ENCODE measurements at regions not wholly inside any gene's neighbourhood (a gene's known extent, or its start where the extent isn't known, plus 50 kb on each side); places are given as distances from the start of the nearest gene placed in this dataset.
"Not testable (repeated sequence)": the region's sequence is repeated elsewhere in the genome, so short reads cannot be mapped to it uniquely, and the experiment has no call there.

DNA sequence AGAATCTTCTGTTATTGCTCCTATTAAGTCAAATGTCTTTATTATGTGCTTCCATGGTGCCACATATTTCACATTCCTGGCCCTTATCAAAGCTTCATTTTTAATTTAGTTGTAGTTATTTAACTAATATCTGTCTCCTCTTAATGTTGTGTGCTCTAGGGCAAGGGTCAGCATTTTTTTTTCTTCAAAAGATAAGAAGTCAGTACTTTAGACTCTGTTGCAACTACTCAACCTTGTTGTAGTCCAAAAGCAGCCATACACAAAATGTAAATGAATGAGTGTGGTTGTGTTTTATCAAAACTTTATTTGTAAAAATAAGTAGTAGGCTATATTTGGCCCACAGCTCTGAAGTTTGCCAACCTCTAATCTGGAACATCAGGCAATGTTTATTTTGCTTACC is 394.7 kb upstream of the CBLB start:
- DNase-seq (ENCODE audit: low spot score), result no peak

DNA sequence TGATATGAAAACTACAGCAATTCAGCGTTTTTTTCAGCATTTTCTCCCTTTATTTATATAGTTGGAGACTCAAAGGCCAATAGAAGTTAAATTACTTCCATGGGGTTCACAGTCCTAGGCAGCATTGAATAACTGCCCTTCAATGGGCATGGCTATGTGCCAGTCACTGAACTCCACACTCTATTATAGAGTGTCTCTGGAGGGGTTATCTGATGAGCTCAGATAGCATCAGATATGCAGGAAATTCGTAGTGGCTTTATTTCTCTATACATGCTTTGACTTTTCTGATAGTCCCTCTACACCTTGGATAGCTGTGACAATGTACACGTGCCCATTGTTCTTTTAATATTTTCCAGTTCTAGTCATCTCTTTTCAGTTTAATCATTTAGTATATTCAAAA is 396.9 kb upstream of the CBLB start:
- no peak for DNase-seq (ENCODE audit: low spot score)

DNA sequence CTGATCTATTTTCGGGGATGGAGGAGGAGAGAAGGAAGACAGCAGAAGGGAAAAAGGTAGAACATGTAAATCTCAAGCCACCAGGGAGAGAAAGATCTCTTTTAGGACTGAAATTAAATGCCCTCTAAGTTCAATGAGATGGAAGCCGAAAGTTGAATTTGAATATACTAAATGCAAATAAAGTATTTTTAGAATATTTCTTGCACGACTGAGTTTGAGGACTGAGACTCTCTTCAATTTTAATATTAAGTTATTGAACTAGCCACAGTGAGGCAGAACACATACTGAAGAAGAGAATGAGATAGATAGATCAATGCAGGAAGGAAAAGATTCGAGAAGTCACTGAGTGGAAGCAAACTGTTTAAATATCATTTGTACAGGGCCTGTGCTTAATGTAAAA is 399.9 kb upstream of the CBLB start:
- DNase-seq (ENCODE audit: low spot score), result no peak

- no peak for DNase-seq (ENCODE audit: low spot score)
These were observed 403.5 kb upstream of the CBLB start for GRCh38 chr3:106272302-106272701.

GRCh38 chr3:106275592-106275991 is 406.8 kb upstream of the CBLB start:
- DNase-seq (ENCODE audit: low spot score), result no peak

GRCh38 chr3:106276151-106276550 is 407.3 kb upstream of the CBLB start:
- DNase-seq (ENCODE audit: low spot score), result no peak

DNA sequence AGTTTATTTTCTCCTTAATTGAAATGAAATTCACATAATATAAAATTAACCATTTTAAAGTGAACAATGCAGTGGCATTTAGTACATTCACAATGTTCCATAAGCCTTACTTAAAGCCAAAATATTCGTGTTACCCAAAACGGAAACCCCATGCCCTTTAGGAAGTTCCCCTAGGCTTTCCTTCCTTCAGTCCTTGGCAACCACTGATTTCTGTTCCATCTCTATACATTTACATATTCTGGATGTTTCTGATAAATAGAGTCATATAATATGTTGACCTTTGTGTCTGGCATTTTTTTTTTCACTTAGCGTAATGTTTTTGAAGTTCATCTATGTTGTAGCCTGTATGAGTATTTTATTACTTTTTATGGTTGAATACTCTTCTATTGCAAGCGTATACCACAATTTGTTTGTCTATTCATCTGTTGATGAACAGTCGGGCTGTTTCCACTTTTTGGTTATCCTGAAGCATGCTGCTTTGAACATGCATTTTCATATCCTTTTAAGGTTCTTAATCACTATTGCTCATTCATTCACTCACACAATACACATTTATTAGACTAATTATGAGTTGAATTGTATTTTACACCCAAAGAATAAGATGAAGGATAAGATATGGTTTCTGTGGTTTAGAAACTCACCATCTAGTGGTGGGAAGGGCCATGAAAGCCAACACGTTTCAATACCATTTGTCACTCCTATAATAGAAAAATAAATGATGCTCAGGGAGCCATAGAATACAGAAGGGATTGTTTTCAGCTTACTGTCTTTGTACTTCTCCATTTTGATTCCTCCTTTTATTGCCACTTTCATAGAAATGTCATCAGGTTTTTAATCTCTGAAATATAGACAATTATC is 408.2 kb upstream of the CBLB start:
- DNase-seq (ENCODE audit: low spot score), result no peak

- no peak for DNase-seq (ENCODE audit: low spot score)
These were observed 408.9 kb upstream of the CBLB start for GRCh38 chr3:106277731-106278130.

DNA sequence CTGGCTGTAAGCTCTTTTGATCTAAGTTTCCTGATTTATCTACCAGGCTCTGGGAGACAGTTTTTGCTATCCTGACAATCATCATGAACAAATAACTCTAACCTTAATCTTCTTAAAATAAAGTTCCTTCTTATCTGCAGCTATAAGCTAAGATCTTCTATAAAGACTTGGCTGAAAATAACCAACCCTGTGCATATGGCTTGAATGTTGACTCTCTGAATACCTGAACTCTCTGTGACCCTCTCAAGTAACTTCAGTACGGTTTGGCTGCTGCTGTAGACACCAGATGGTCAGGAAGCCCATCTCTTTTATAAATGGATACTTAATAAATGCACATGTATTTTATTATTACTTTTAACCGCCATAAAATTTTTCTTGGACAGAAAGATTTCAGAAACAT is 412.4 kb upstream of the CBLB start:
- no peak for DNase-seq (ENCODE audit: low spot score)

- no peak for DNase-seq (ENCODE audit: low spot score)
These were observed 414.1 kb upstream of the CBLB start for GRCh38 chr3:106282943-106283342.

DNA sequence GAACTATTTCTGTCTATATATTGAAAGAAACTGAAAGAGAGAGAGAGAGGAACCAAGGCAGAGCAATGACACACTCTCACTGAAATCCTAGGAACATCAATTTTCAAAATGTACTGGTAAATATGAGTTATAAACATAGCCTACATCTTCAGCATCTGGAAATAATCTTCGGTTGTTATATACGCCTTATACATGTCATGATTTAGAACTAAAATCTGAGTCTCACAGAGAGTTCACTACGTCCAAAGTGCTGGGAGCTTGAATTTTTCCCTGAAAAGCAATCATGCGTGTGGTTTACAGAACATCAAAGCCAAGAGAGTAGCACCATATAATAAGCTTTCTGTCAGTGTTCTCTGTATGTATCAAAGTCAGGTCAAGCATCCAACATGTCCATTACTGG is 420.0 kb upstream of the CBLB start:
- DNase-seq (ENCODE audit: low spot score), result no peak

GRCh38 chr3:106290304-106290997 is 421.6 kb upstream of the CBLB start:
- DNase-seq (ENCODE audit: low spot score), result no peak

DNA sequence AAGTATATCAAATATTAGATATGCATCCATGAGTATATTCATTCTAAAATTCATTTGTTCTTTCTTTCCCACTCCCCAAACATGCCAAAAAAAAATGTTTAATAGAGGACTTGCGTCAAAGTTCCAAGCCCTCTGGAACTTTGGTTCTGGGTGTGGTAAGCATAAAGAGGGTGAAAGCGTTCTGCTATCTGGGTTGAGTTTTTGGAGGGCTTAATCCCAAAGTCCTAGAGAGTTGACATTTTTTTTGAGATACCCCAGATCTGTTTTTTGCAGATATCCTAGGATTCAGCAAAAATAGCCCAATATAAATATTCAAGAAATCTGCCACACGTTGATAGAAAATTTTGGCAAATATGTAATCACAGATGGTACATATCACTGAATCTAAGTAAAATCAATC is 424.3 kb upstream of the CBLB start:
- no peak for DNase-seq (ENCODE audit: low spot score)

- no peak for DNase-seq (ENCODE audit: low spot score)
These were observed 425.3 kb upstream of the CBLB start for GRCh38 chr3:106294121-106294520.

- no peak for DNase-seq (ENCODE audit: low spot score)
These were observed 427.2 kb upstream of the CBLB start for GRCh38 chr3:106296062-106296461.

GRCh38 chr3:106299300-106300098 is 430.7 kb upstream of the CBLB start:
- no peak for DNase-seq (ENCODE audit: low spot score)

DNA sequence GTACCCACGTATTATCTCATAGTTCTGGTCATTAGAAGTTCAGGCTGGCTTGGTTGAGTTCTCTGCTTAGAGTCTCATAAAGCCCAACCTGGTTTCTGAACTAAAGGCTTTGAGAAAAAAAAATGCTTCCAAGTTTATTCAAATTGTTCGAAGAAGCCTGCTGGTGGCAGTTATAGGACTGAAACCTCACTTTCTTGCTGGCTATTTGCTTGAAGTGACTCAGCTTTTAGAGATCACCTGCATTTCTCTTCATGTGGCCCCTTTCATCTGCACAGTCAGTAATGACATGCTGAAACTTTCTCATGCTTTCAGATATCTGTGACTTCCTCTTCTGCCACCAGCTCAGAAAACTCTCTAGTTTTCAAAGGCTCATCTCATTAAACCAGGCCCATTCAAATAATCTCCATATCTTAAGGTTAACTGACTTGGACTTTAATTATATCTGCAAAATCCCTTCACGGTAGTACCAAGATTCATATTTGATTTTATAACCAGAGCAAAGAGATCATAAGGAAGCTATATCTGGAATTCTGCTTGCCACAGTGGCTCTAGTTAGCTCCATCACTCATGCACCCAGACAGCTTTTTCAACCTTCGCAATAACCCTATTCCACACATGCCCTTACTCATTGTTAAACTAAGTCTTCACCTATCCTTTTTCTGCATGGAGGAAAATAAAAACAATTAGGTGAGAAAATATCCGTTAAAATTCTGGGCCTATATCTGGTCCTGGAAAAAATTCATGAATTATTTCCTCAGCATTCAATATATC is 433.8 kb upstream of the CBLB start:
- no peak for DNase-seq (ENCODE audit: low spot score)

DNA sequence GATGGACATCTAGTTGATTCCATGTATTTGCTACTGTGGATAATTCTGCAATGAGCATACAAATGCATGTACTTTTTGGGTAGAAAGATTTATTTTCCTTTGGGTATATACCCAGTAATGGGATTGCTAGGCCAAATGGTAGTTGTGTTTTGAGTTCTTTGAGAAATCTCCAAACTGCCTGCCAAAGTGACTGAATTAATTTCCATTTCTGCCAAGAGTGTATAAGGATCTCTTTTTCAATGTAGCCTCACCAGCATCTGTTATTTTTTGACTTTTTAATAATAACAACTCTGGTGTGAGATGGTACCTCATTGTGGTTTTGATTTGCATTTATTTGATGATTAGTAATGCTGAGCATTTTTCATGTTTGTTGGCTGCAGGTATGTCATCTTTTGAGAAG is 435.0 kb upstream of the CBLB start:
- no peak for DNase-seq (ENCODE audit: low spot score)

DNA sequence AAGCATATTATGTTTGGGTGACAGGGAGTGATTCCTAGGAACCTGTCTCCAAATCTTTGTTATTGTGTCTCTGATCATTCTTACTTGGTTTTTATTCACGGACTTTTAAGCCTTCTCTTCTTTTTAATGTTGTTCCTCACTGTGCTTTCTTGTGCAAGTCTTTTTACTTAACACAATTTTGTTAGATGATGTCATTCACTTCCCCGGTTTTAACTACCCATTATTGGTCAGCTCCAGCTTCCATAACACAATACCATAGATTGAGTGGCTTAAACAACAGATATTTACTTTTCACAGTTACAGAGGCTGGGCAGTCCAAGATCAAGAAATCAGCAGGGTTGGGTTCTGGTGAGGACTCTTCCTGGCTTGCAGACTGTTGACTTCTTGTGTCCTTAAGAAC is 436.3 kb upstream of the CBLB start:
- DNase-seq (ENCODE audit: low spot score), result no peak

- DNase-seq (ENCODE audit: low spot score), result no peak
These were observed 437.1 kb upstream of the CBLB start for GRCh38 chr3:106305882-106306435.

- DNase-seq (ENCODE audit: low spot score), result no peak
These were observed 440.5 kb upstream of the CBLB start for GRCh38 chr3:106309274-106309673.

DNA sequence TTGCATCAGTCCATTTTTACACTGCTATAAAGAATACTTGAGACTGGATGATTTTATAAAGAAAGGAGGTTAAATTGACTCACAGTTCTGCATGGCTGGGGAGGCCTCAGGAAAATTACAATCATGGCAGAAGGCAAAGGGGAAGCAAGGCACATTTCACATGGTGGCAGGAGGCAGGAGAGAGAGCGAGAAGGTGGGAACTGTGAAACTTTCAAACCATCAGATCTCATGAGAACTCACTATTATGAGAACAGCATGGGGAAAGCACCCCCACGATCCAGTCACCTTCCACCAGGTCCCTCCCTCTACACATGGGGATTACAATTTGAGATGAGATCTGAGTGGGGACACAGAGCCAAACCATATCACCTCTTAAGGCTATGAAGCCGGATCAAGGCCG is 441.0 kb upstream of the CBLB start:
- DNase-seq (ENCODE audit: low spot score), result not testable (repeated sequence)
